ENCODE measurements at regions not wholly inside any gene's neighbourhood (a gene's known extent, or its start where the extent isn't known, plus 50 kb on each side); places are given as distances from the start of the nearest gene placed in this dataset.

DNA sequence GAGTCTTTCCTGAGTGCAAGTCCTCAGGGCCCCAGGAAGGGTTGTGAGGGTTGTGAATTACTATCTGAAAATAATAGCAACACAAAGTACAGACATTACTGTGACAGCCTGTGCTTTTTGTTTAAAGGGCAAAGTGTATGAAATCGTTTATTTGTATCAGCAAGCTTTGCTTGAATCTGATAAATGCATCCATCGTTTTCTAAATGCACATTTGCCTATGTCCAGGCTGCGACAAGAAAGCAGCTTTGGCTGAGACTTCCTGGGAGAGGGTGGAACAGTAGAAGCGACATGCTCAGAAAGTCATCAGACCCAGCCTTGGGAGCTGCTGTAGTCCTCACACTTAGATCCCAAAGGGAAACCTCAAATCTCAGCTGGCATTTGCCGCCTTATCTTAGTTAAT lies 524.2 kb upstream of the SALL3 start:
- TF ChIP-seq, protein P1, sequence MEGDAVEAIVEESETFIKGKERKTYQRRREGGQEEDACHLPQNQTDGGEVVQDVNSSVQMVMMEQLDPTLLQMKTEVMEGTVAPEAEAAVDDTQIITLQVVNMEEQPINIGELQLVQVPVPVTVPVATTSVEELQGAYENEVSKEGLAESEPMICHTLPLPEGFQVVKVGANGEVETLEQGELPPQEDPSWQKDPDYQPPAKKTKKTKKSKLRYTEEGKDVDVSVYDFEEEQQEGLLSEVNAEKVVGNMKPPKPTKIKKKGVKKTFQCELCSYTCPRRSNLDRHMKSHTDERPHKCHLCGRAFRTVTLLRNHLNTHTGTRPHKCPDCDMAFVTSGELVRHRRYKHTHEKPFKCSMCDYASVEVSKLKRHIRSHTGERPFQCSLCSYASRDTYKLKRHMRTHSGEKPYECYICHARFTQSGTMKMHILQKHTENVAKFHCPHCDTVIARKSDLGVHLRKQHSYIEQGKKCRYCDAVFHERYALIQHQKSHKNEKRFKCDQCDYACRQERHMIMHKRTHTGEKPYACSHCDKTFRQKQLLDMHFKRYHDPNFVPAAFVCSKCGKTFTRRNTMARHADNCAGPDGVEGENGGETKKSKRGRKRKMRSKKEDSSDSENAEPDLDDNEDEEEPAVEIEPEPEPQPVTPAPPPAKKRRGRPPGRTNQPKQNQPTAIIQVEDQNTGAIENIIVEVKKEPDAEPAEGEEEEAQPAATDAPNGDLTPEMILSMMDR (IDR thresholded peaks at IDR 0.05; ENCODE audit: low read depth, low read length): no peak

DNA sequence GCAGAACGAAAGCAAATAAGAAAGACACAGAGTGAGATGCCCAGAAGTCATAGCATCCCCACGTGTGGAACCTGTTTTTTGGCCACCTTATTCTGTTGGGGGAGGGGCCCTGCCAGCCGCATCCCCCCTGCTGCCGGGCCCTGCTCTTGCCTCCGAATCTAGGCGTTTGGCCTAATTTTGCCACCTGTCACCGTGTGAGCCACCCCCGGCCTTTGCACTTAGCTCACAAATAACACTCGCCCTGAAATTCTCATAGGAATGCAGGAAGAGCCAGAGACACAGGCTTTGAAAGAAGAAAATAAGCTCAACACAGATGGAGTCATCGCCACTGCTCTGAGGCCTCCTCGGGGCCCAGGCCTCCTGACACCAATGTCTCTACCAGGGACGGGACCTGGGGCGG lies 522.6 kb upstream of the SALL3 start:
- TF ChIP-seq, protein P1 (IDR thresholded peaks at IDR 0.05; ENCODE audit: low read depth, low read length): no peak

More for the DNA sequence above, 524.2 kb upstream of the SALL3 start:
- H3K4me3 ChIP-seq (ENCODE audit: low read depth, low read length): no peak overlapping the region

DNA sequence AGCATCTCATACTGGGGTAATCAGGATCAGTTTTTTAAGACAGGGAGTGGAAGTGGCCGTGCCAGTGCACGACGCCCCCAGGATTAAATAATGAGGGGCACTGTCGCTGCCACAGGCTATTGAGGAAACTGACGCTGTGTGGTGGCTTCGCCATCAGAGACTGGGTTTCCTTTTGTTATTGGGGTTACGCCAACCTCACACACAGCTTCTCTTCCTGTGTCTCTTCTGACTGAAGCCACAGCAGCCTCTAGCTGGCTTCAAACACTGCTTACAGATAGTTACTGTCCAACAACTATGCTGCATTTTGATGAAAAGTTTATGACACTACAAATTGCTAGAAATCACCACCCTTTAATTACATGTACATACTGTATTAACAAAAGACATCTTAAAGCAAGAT lies 521.9 kb upstream of the SALL3 start:
- no peak overlapping the region for H3K4me3 ChIP-seq (ENCODE audit: low read depth, low read length)
- TF ChIP-seq, protein P1 (IDR thresholded peaks at IDR 0.05; ENCODE audit: low read depth, low read length): no peak

More for the DNA sequence above, 522.6 kb upstream of the SALL3 start:
- H3K4me3 ChIP-seq (ENCODE audit: low read depth, low read length): no peak overlapping the region

GRCh38 chr18:78458356-78458755 lies 521.3 kb upstream of the SALL3 start:
- TF ChIP-seq, protein P1 (IDR thresholded peaks at IDR 0.05; ENCODE audit: low read depth, low read length): no peak
- no peak overlapping the region for H3K4me3 ChIP-seq (ENCODE audit: low read depth, low read length)

DNA sequence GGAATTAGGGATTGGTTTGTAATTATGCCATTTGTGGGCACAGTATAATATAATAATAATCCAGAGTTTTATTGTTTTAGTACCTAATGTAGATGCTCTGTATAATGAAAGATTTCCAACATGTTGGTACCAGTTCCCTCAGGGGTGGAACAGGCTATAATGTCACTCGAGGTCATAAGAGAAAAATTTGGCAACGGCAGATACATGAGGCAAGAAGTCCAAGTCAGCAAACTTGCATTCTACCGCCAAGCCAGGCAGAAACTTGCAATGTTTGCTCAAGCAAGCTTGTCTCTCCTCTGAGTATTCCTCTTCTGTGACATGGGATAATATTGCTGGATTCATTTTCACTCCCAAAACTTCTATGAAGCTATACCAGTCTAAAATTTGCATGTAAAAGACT lies 520.0 kb upstream of the SALL3 start:
- no peak overlapping the region for H3K4me3 ChIP-seq (ENCODE audit: low read depth, low read length)
- TF ChIP-seq, protein P1 (IDR thresholded peaks at IDR 0.05; ENCODE audit: low read depth, low read length): no peak

GRCh38 chr18:78460558-78460957 lies 519.1 kb upstream of the SALL3 start:
- TF ChIP-seq, protein P1 (IDR thresholded peaks at IDR 0.05; ENCODE audit: low read depth, low read length): no peak
- H3K4me3 ChIP-seq (ENCODE audit: low read depth, low read length): no peak overlapping the region

GRCh38 chr18:78473563-78473962 lies 506.1 kb upstream of the SALL3 start:
- TF ChIP-seq, protein P1 (IDR thresholded peaks at IDR 0.05; ENCODE audit: low read depth, low read length): no peak
- H3K4me3 ChIP-seq (ENCODE audit: low read depth, low read length): no peak overlapping the region
